ENCODE measurements at regions not wholly inside any gene's neighbourhood (a gene's known extent, or its start where the extent isn't known, plus 50 kb on each side); places are given as distances from the start of the nearest gene placed in this dataset.

DNA sequence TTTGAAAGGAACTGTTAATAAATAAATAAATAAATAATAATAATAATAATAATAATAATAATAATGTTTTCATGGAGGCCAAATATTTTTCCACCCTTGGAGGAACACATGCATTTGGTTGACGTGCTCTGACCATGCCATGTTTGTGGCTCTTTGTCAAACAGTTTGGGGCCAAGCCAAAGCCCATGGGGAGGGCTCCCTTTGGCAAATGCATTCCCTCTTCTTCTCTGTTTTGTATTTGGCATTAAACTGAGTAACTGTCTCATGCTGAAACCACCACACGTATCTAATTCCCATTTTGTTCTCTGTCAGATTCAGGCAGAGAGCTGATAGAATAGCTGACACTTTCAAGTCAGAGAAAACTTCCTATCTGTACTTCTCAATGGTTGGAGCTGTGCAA is 68.6 kb upstream of the PAX6 start:
- no peak overlapping the region for H3K4me2 ChIP-seq (ENCODE audit: insufficient read depth, low read length)
- no peaks in the 10 kb centered on the region for H4K20me1 ChIP-seq (replicated peaks; ENCODE audit: control insufficient read depth, insufficient read depth, low read length)
- H3K36me3 ChIP-seq (ENCODE audit: control insufficient read depth, insufficient read depth, low read length) = no peaks in the 10 kb centered on the region
- H3K4me1 ChIP-seq (replicated peaks in 1 of 2; ENCODE audit: control insufficient read depth in 2 of 2, insufficient read depth in 2 of 2, low read length in 2 of 2) = no peaks in the 10 kb centered on the region
- in situ Hi-C loops (cut with MboI) = loop anchor here (10.0 to 25.0 kb wide), 3 partner anchors 235 to 767 kb away; no protein-coding TSS in a partner anchor
- ATAC-seq = no peak
- CTCF ChIA-PET (ENCODE audit: low intra/inter-chr PET ratio) = interaction anchor here (0.6 kb wide), 1 partner anchor 488 kb away, joined by 3 read pairs; no protein-coding TSS in a partner anchor
- WGBS (ENCODE audit: insufficient coverage, low coverage, missing lambda C conversion rate) = 0% methylated on average over 2 of the region's 2 CpGs
- no peaks in the 10 kb centered on the region for H3K79me2 ChIP-seq (ENCODE audit: control insufficient read depth, insufficient read depth, low read length)
- FAIRE-seq = no peak
- H3K9me1 ChIP-seq (ENCODE audit: control insufficient read depth, insufficient read depth, low read length) = no peaks in the 10 kb centered on the region
- H3K4me3 ChIP-seq = no peak overlapping the region
- no peak for DNase-seq (ENCODE audit: extremely low read depth in 1 of 4, low spot score in 3 of 4)
- H2AFZ ChIP-seq (ENCODE audit: low read depth, low read length) = no peak overlapping the region
- BruUV-seq (replicated peaks) = no TSS peak
- intact Hi-C loops (cut with micrococcal nuclease) = loop anchor here (10.0 kb wide), 1 partner anchor 775 kb away; no protein-coding TSS in a partner anchor
- peaks cover under 1 to 15% of the 10 kb centered on the region in 2 experiments; a peak in 3 of 5 replicates for H3K27me3 ChIP-seq (ENCODE audit: control insufficient read depth in 2 of 2, insufficient read depth in 2 of 2, low read length in 2 of 2)
- no peak overlapping the region for H3K9ac ChIP-seq (ENCODE audit: insufficient read depth in 1 of 2, low read depth in 2 of 2, low read length in 2 of 2)
- no peaks in the 10 kb centered on the region for H3K9me3 ChIP-seq (replicated peaks; ENCODE audit: control insufficient read depth, insufficient read depth, low read depth, low read length)
- POLR2A ChIA-PET = interaction anchor here (0.6 kb wide), 1 partner anchor 338 kb away, joined by 3 read pairs; no protein-coding TSS in a partner anchor
- no peak overlapping the region for H3K27ac ChIP-seq (ENCODE audit: extremely low read depth, low read depth, low read length)
- TF ChIP-seq CSDE1 (IDR thresholded peaks at IDR 0.05) = no peak
- no peak for TF ChIP-seq ZBTB7A (IDR thresholded peaks at IDR 0.05; ENCODE audit: borderline replicate concordance, control insufficient read depth, low read depth, low read length)
- no peak for TF ChIP-seq ZNF23 (CRISPR knock-in tag; IDR thresholded peaks at IDR 0.05)
- TF ChIP-seq KAT2B (IDR thresholded peaks at IDR 0.05; ENCODE audit: low read depth, low read length) = no peak
- no peak for TF ChIP-seq SREBF2 (CRISPR knock-in tag; IDR thresholded peaks at IDR 0.05)
- TF ChIP-seq, protein P1, sequence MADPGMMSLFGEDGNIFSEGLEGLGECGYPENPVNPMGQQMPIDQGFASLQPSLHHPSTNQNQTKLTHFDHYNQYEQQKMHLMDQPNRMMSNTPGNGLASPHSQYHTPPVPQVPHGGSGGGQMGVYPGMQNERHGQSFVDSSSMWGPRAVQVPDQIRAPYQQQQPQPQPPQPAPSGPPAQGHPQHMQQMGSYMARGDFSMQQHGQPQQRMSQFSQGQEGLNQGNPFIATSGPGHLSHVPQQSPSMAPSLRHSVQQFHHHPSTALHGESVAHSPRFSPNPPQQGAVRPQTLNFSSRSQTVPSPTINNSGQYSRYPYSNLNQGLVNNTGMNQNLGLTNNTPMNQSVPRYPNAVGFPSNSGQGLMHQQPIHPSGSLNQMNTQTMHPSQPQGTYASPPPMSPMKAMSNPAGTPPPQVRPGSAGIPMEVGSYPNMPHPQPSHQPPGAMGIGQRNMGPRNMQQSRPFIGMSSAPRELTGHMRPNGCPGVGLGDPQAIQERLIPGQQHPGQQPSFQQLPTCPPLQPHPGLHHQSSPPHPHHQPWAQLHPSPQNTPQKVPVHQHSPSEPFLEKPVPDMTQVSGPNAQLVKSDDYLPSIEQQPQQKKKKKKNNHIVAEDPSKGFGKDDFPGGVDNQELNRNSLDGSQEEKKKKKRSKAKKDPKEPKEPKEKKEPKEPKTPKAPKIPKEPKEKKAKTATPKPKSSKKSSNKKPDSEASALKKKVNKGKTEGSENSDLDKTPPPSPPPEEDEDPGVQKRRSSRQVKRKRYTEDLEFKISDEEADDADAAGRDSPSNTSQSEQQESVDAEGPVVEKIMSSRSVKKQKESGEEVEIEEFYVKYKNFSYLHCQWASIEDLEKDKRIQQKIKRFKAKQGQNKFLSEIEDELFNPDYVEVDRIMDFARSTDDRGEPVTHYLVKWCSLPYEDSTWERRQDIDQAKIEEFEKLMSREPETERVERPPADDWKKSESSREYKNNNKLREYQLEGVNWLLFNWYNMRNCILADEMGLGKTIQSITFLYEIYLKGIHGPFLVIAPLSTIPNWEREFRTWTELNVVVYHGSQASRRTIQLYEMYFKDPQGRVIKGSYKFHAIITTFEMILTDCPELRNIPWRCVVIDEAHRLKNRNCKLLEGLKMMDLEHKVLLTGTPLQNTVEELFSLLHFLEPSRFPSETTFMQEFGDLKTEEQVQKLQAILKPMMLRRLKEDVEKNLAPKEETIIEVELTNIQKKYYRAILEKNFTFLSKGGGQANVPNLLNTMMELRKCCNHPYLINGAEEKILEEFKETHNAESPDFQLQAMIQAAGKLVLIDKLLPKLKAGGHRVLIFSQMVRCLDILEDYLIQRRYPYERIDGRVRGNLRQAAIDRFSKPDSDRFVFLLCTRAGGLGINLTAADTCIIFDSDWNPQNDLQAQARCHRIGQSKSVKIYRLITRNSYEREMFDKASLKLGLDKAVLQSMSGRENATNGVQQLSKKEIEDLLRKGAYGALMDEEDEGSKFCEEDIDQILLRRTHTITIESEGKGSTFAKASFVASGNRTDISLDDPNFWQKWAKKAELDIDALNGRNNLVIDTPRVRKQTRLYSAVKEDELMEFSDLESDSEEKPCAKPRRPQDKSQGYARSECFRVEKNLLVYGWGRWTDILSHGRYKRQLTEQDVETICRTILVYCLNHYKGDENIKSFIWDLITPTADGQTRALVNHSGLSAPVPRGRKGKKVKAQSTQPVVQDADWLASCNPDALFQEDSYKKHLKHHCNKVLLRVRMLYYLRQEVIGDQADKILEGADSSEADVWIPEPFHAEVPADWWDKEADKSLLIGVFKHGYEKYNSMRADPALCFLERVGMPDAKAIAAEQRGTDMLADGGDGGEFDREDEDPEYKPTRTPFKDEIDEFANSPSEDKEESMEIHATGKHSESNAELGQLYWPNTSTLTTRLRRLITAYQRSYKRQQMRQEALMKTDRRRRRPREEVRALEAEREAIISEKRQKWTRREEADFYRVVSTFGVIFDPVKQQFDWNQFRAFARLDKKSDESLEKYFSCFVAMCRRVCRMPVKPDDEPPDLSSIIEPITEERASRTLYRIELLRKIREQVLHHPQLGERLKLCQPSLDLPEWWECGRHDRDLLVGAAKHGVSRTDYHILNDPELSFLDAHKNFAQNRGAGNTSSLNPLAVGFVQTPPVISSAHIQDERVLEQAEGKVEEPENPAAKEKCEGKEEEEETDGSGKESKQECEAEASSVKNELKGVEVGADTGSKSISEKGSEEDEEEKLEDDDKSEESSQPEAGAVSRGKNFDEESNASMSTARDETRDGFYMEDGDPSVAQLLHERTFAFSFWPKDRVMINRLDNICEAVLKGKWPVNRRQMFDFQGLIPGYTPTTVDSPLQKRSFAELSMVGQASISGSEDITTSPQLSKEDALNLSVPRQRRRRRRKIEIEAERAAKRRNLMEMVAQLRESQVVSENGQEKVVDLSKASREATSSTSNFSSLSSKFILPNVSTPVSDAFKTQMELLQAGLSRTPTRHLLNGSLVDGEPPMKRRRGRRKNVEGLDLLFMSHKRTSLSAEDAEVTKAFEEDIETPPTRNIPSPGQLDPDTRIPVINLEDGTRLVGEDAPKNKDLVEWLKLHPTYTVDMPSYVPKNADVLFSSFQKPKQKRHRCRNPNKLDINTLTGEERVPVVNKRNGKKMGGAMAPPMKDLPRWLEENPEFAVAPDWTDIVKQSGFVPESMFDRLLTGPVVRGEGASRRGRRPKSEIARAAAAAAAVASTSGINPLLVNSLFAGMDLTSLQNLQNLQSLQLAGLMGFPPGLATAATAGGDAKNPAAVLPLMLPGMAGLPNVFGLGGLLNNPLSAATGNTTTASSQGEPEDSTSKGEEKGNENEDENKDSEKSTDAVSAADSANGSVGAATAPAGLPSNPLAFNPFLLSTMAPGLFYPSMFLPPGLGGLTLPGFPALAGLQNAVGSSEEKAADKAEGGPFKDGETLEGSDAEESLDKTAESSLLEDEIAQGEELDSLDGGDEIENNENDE (IDR thresholded peaks at IDR 0.05; ENCODE audit: low read depth, low read length) = no peak
- TF ChIP-seq, protein P2, sequence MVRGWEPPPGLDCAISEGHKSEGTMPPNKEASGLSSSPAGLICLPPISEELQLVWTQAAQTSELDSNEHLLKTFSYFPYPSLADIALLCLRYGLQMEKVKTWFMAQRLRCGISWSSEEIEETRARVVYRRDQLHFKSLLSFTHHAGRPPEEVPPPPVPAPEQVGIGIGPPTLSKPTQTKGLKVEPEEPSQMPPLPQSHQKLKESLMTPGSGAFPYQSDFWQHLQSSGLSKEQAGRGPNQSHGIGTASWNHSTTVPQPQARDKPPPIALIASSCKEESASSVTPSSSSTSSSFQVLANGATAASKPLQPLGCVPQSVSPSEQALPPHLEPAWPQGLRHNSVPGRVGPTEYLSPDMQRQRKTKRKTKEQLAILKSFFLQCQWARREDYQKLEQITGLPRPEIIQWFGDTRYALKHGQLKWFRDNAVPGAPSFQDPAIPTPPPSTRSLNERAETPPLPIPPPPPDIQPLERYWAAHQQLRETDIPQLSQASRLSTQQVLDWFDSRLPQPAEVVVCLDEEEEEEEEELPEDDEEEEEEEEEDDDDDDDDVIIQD (CRISPR knock-in tag; IDR thresholded peaks at IDR 0.05) = no peak
- TF ChIP-seq GABPA (tag; conservative IDR thresholded peaks at IDR 0.05; ENCODE audit: low read depth) = no peak
- TF ChIP-seq CBFB (CRISPR knock-in tag; IDR thresholded peaks at IDR 0.05) = no peak
- no peak for TF ChIP-seq ZNF445 (CRISPR knock-in tag; IDR thresholded peaks at IDR 0.05; ENCODE audit: low read depth)
- TF ChIP-seq ZNF764 (CRISPR knock-in tag; IDR thresholded peaks at IDR 0.05; ENCODE audit: low read depth) = no peak
